ENCODE measurements at regions not wholly inside any gene's neighbourhood (a gene's known extent, or its start where the extent isn't known, plus 50 kb on each side); places are given as distances from the start of the nearest gene placed in this dataset.

DNA sequence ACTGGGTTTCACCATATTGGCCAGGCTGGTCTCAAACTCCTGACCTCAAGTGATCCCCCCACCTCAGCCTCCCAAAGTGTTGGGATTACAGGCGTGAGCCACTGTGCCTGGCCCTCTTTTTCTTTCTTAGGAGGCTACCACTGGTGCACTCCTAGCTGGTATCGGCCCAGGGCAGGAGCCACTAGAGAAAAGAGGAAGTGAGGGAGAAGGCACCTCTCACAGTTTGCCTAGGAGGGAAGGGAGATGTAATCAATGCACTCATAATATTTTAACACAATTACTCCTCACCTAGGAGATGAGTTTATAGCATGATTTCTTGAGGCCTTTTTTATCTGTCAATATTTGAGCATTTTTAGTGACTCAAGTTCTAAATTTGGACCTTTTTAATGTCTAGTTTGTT is 189.0 kb upstream of the SOX4 start:
- BruUV-seq (replicated peaks): no TSS peak
- no peak for ATAC-seq
- Histone ChIP-seq H3K36me3 (ENCODE audit: control insufficient read depth, insufficient read depth, low read length) (no peaks in the 10 kb centered on the region), H3K4me1 (ENCODE audit: control insufficient read depth, insufficient read depth, low read length) (no peaks in the 10 kb centered on the region), H3K4me3 (ENCODE audit: low read depth in 2 of 2, low read length in 2 of 2) (no peak overlapping the region), H3K27ac (ENCODE audit: low read length) (no peak overlapping the region), H3K27me3 (ENCODE audit: control insufficient read depth, insufficient read depth, low read length) (no peaks in the 10 kb centered on the region), H3K9me3 (ENCODE audit: control insufficient read depth, insufficient read depth, low read depth, low read length) (no peaks in the 10 kb centered on the region)
- DNase-seq (ENCODE audit: low read depth, low spot score): no peak
- TF ChIP-seq SIN3A (IDR thresholded peaks at IDR 0.05; ENCODE audit: borderline replicate concordance, insufficient read depth, low read depth, low read length) (no peak), CTCF (IDR thresholded peaks at IDR 0.05) (no peak), TCF7L2 (IDR thresholded peaks at IDR 0.05; ENCODE audit: low read depth, low read length) (no peak), REST (IDR thresholded peaks at IDR 0.05; ENCODE audit: insufficient read depth in 1 of 2, low read depth in 2 of 2, low read length in 1 of 2) (no peak), POLR2AphosphoS5 (IDR thresholded peaks at IDR 0.05; ENCODE audit: low read depth, low read length) (no peak)
- intact Hi-C loops (cut with micrococcal nuclease; ENCODE audit: unreplicated experiment) (no loop called here), in situ Hi-C loops (cut with HindIII; ENCODE audit: low pct_unique_long_range_greater_than_20kb, low sequenced_read_pairs) (no loop called here)
- CTCF ChIA-PET: no interaction called here
- POLR2A ChIA-PET: no interaction called here

- DNase-seq (ENCODE audit: low read depth, low spot score) (no peak), ATAC-seq (no peak)
- H3K27me3 ChIP-seq (ENCODE audit: control insufficient read depth, insufficient read depth, low read length): no peaks in the 10 kb centered on the region
- no TSS peak for BruUV-seq (replicated peaks)
- in situ Hi-C loops (cut with HindIII; ENCODE audit: low pct_unique_long_range_greater_than_20kb, low sequenced_read_pairs) (no loop called here), intact Hi-C loops (cut with micrococcal nuclease; ENCODE audit: unreplicated experiment) (no loop called here)
- ChIA-PET CTCF (no interaction called here), POLR2A (no interaction called here)
- no peak for TF ChIP-seq SIN3A (IDR thresholded peaks at IDR 0.05; ENCODE audit: borderline replicate concordance, insufficient read depth, low read depth, low read length)
- TF ChIP-seq CTCF (IDR thresholded peaks at IDR 0.05): no peak
- TF ChIP-seq POLR2AphosphoS5 (IDR thresholded peaks at IDR 0.05; ENCODE audit: low read depth, low read length): no peak
- TF ChIP-seq TCF7L2 (IDR thresholded peaks at IDR 0.05; ENCODE audit: low read depth, low read length): no peak
- TF ChIP-seq REST (IDR thresholded peaks at IDR 0.05; ENCODE audit: insufficient read depth in 1 of 2, low read depth in 2 of 2, low read length in 1 of 2): no peak
- H3K4me3 ChIP-seq (ENCODE audit: low read depth in 2 of 2, low read length in 2 of 2): no peak overlapping the region
- H3K4me1 ChIP-seq (ENCODE audit: control insufficient read depth, insufficient read depth, low read length): no peaks in the 10 kb centered on the region
- H3K9me3 ChIP-seq (ENCODE audit: control insufficient read depth, insufficient read depth, low read depth, low read length): no peaks in the 10 kb centered on the region
- no peaks in the 10 kb centered on the region for H3K36me3 ChIP-seq (ENCODE audit: control insufficient read depth, insufficient read depth, low read length)
- H3K27ac ChIP-seq (ENCODE audit: low read length): no peak overlapping the region
These were observed 187.2 kb upstream of the SOX4 start for GRCh38 chr6:21406316-21406715.
